H1 (cell line): ENCODE measurements at regions not wholly inside any gene's neighbourhood (a gene's known extent, or its start where the extent isn't known, plus 50 kb on each side); places are given as distances from the start of the nearest gene placed in this dataset.

Source experiments
- BCL11A ChIP-seq, 2 experiments: IDR thresholded peaks; one replicate each; pipeline ENCODE4 v1.6.1; 2011; ENCODE audit warnings: low read depth in 2 of 2, low read length in 2 of 2, mild to moderate bottlenecking in 2 of 2
- CHD7 ChIP-seq: fragments of 300-600 bp; sonication (generic); IDR thresholded peaks from 2 replicates; pipeline ENCODE4 v1.7.1; 2012; ENCODE audit warnings: low read length, moderate library complexity, mild to moderate bottlenecking, inconsistent platforms; ENCODE audit not compliant: insufficient replicate concordance
- CTCF ChIP-seq, 3 experiments: IDR thresholded peaks; 1 replicate in 2 of 3; 2 replicates in 1 of 3; pipeline versions ENCODE4 v1.5.1 to v1.6.1; 2011; ENCODE audit warnings: low read length in 3 of 3, mild to moderate bottlenecking in 3 of 3, inconsistent platforms in 2 of 3, low read depth in 1 of 3, moderate library complexity in 1 of 3; ENCODE audit not compliant: insufficient read depth in 1 of 3; ENCODE audit errors: control extremely low read depth in 1 of 3
- EZH2 ChIP-seq: fragments of 200-600 bp; sonication (generic); IDR thresholded peaks from 2 replicates; pipeline ENCODE4 v1.7.1; 2012; ENCODE audit warnings: low read depth, mild to moderate bottlenecking, moderate library complexity, low read length, inconsistent platforms; ENCODE audit not compliant: severe bottlenecking
- POU5F1 ChIP-seq: IDR thresholded peaks from 2 replicates; pipeline ENCODE4 v1.6.1; 2011; ENCODE audit warnings: low read depth, mild to moderate bottlenecking, low read length, moderate library complexity
- SP1 ChIP-seq: IDR thresholded peaks from 2 replicates; pipeline ENCODE4 v1.6.1; 2011; ENCODE audit warnings: low read depth, low read length

- TF ChIP-seq CTCF (IDR thresholded peaks at IDR 0.05; ENCODE audit: control extremely low read depth in 1 of 3, insufficient read depth in 1 of 3, low read depth in 1 of 3, low read length in 3 of 3) (no peak), SP1 (no peak), POU5F1 (no peak), CHD7 (no peak), EZH2 (no peak), BCL11A (IDR thresholded peaks at IDR 0.05; ENCODE audit: low read depth in 2 of 2, low read length in 2 of 2) (no peak)
These were observed 186.2 kb upstream of the STT3B start (continued) for GRCh38 chr3:31346542-31346979.
